ENCODE measurements at regions not wholly inside any gene's neighbourhood (a gene's known extent, or its start where the extent isn't known, plus 50 kb on each side); places are given as distances from the start of the nearest gene placed in this dataset.

DNA sequence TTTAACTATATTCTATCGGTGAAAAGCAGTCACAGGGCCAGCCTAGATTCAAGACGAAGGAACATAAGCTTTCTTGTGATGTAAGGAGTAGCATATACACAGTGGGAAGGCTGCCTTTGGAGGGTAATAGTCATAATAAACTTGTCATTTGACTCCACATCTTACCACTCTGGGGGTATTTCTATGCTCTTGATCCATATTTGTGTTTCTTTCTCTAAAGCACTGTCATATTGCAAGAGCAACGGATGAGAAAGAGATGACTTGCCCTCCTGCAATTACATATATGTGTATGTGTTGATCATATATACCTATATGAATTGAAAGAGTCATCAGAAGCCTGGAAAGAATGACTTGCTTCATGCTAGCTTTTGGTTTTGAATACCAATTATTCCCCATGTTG is 225.4 kb upstream of the HS3ST3A1 start:
- H3K27me3 ChIP-seq (ENCODE audit: control insufficient read depth, insufficient read depth, low read length) = no peaks in the 10 kb centered on the region
- FAIRE-seq (no peak), DNase-seq (ENCODE audit: low read depth) (no peak)
- TF ChIP-seq, protein P1, sequence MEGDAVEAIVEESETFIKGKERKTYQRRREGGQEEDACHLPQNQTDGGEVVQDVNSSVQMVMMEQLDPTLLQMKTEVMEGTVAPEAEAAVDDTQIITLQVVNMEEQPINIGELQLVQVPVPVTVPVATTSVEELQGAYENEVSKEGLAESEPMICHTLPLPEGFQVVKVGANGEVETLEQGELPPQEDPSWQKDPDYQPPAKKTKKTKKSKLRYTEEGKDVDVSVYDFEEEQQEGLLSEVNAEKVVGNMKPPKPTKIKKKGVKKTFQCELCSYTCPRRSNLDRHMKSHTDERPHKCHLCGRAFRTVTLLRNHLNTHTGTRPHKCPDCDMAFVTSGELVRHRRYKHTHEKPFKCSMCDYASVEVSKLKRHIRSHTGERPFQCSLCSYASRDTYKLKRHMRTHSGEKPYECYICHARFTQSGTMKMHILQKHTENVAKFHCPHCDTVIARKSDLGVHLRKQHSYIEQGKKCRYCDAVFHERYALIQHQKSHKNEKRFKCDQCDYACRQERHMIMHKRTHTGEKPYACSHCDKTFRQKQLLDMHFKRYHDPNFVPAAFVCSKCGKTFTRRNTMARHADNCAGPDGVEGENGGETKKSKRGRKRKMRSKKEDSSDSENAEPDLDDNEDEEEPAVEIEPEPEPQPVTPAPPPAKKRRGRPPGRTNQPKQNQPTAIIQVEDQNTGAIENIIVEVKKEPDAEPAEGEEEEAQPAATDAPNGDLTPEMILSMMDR (IDR thresholded peaks at IDR 0.05; ENCODE audit: insufficient read depth, low read length, severe bottlenecking) = no peak
- H3K36me3 ChIP-seq (ENCODE audit: control insufficient read depth, insufficient read depth, low read length) = no peaks in the 10 kb centered on the region
- no peak overlapping the region for H3K4me3 ChIP-seq (ENCODE audit: low read depth, low read length)

DNA sequence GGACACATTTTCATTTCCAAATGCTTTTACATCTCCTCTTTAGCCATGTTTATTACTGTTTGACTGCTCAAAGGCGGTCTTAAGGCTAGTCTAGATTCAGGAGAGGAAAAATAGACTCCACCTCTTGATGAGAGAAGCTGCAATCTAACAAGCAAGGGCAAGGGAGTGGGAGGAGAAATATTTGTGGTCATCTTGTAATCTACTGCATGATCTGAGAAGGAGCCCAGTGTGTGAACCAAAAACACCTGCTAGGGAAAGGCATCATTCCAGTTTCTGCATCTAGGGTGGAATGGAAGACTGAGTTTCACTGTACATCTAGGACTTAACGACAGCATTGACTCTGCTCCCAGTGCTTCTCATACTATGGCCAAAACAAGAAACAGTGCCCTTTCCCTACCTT is 232.2 kb upstream of the HS3ST3A1 start:
- FAIRE-seq = no peak

DNA sequence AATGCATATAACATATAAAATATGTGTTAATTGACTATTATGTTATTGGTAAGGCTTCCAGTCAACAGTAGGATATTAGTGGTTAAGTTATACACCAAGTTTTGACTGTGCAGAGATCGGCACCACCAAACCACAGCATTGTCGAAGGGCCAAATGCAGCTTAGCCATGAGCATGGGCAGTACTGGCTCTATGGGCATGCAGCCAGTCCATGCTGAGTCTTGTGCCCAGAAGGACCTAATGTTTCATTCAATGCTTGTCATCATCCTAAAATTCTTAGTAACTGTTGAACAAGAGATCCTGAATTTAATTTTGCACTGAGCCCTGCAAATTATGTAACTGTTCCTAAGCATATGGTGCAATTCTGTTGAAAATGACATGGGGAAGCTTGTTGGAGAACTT is 233.4 kb upstream of the HS3ST3A1 start:
- Histone ChIP-seq H3K4me3 (ENCODE audit: low read depth, low read length) (no peak overlapping the region), H3K36me3 (ENCODE audit: control insufficient read depth, insufficient read depth, low read length) (no peaks in the 10 kb centered on the region), H3K27me3 (ENCODE audit: control insufficient read depth, insufficient read depth, low read length) (no peaks in the 10 kb centered on the region)
- no peak for DNase-seq (ENCODE audit: low read depth)
- TF ChIP-seq, protein P1 (IDR thresholded peaks at IDR 0.05; ENCODE audit: insufficient read depth, low read length, severe bottlenecking) = no peak
- no peak for FAIRE-seq

More for the DNA sequence above, 232.2 kb upstream of the HS3ST3A1 start:
- Histone ChIP-seq H3K4me3 (ENCODE audit: low read depth, low read length) (no peak overlapping the region), H3K27me3 (ENCODE audit: control insufficient read depth, insufficient read depth, low read length) (no peaks in the 10 kb centered on the region), H3K36me3 (ENCODE audit: control insufficient read depth, insufficient read depth, low read length) (no peaks in the 10 kb centered on the region)
- no peak for DNase-seq (ENCODE audit: low read depth)
- TF ChIP-seq, protein P1 (IDR thresholded peaks at IDR 0.05; ENCODE audit: insufficient read depth, low read length, severe bottlenecking) = no peak

DNA sequence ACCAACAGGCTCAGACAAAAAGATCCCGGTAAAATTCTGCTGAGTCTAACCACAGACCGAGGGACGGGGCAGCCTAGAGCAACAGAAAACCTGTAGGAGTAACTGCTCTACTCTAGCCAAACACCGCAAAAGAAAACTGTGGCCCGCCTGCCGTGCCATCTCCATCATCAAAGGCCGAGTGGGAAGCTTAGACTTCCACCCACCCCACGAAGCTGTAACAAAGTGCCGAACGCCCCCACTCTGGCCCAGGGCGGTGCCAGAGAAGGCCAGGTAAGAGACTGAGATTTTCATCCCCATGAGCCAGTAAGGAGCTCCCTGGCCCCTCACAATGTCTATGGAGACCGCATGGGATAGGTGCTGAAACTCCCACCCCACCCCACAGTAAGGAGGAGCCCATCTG is 231.9 kb upstream of the COX10 start:
- H3K27me3 ChIP-seq (ENCODE audit: control insufficient read depth, insufficient read depth, low read length) = no peaks in the 10 kb centered on the region
- H3K36me3 ChIP-seq (ENCODE audit: control insufficient read depth, insufficient read depth, low read length) = no peaks in the 10 kb centered on the region
- TF ChIP-seq, protein P1 (IDR thresholded peaks at IDR 0.05; ENCODE audit: insufficient read depth, low read length, severe bottlenecking) = no peak
- FAIRE-seq = no peak
- H3K4me3 ChIP-seq (ENCODE audit: low read depth, low read length) = no peak overlapping the region
- no peak for DNase-seq (ENCODE audit: low read depth)

DNA sequence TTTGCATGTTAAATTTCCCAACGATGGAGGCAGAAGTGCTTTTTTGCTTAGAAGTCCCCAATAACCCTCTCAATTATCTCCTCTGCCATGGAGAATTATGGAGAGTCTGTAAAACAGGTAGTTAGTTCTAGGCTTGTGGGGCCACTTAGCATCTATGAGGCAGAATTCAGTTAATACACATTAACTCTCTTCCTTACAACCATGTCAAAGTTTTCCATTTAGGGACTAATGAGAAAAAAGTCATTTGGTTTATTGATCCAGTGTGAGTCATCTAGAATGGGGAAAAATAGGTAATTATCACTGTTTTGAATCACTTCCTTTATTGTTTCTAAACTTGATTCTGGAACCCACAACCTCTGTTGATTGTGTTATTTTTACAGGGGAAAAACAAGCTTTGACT is 229.1 kb upstream of the COX10 start:
- Histone ChIP-seq H3K27me3 (ENCODE audit: control insufficient read depth, insufficient read depth, low read length) (no peaks in the 10 kb centered on the region), H3K4me3 (ENCODE audit: low read depth, low read length) (no peak overlapping the region), H3K36me3 (ENCODE audit: control insufficient read depth, insufficient read depth, low read length) (no peaks in the 10 kb centered on the region)
- no peak for DNase-seq (ENCODE audit: low read depth)
- TF ChIP-seq, protein P1 (IDR thresholded peaks at IDR 0.05; ENCODE audit: insufficient read depth, low read length, severe bottlenecking) = no peak
- no peak for FAIRE-seq

DNA sequence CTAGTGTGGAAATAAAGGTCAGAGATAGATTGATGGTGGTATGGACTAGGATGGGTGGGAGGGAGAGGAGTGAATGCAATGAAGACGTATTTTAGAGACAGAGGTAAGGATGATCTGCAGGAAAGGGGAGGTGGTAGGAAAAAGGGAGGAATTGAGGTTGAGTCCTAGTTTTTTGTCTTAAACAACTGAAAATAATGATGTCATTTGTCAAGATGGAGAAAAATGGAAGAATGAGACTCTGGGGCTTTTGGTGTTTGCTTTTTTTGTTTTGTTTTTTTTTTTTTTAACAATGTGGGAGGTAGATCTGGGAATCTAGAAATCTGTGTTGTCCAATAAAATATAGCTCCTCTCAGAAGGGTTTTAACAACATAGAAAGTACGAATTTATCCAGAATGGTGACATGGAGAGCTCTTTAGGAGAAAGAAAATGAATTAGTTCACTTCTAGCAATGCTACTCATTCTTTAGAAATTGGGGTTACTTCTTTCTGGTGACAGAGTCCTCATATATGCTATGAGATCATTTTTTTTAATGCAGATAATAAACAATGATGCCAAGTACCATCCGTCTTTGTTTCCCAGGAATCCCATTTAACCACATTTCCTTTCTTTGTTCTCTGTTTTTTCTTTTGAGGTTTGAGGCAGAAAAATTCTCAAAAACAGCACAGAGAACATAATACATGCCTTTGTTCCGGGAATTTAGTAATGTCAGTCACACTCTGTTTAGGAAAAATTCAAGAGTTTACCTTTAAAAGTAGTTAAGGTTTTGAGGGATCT is 225.3 kb upstream of the COX10 start:
- Histone ChIP-seq H3K36me3 (ENCODE audit: control insufficient read depth, insufficient read depth, low read length) (no peaks in the 10 kb centered on the region), H3K4me3 (ENCODE audit: low read depth, low read length) (no peak overlapping the region), H3K27me3 (ENCODE audit: control insufficient read depth, insufficient read depth, low read length) (no peaks in the 10 kb centered on the region)
- FAIRE-seq (no peak), DNase-seq (ENCODE audit: low read depth) (no peak)
- TF ChIP-seq, protein P1 (IDR thresholded peaks at IDR 0.05; ENCODE audit: insufficient read depth, low read length, severe bottlenecking) = no peak

All from bronchial epithelial cell (primary cell).